ENCODE measurements at regions not wholly inside any gene's neighbourhood (a gene's known extent, or its start where the extent isn't known, plus 50 kb on each side); places are given as distances from the start of the nearest gene placed in this dataset.

- no peak overlapping the region for H3K4me2 ChIP-seq (ENCODE audit: insufficient read depth, low read length)
- ChIA-PET POLR2A (no interaction called here), CTCF (no interaction called here)
- H2AFZ ChIP-seq (ENCODE audit: low read depth, low read length): no peak overlapping the region
- H4K20me1 ChIP-seq (replicated peaks; ENCODE audit: control insufficient read depth, extremely low read depth, insufficient read depth, low read length): no peaks in the 10 kb centered on the region
- intact Hi-C loops (cut with micrococcal nuclease): no loop called here
- dilution Hi-C loops (cut with MboI; ENCODE audit: extremely low pct_ligation_motif_present, low sequenced_read_pairs): no loop called here
- H3K79me2 ChIP-seq (ENCODE audit: control insufficient read depth, insufficient read depth, low read length): no peaks in the 10 kb centered on the region
- no peak for DNase-seq (ENCODE audit: low read depth, low spot score)
- TF ChIP-seq MAX (IDR thresholded peaks at IDR 0.05; ENCODE audit: insufficient read depth, insufficient read length): no peak
- TF ChIP-seq CTCF (IDR thresholded peaks at IDR 0.05; ENCODE audit: extremely low read depth in 1 of 2, insufficient read depth in 1 of 2, low read depth in 1 of 2, low read length in 2 of 2): no peak
- no peak for TF ChIP-seq JUN (IDR thresholded peaks at IDR 0.05; ENCODE audit: borderline replicate concordance, insufficient read depth, insufficient read length, low read depth)
- TF ChIP-seq MYC (IDR thresholded peaks at IDR 0.05; ENCODE audit: low read depth, low read length): no peak
- TF ChIP-seq EZH2 (IDR thresholded peaks at IDR 0.05; ENCODE audit: borderline replicate concordance, low read depth, low read length, severe bottlenecking): no peak
- no peaks in the 10 kb centered on the region for H3K4me1 ChIP-seq (ENCODE audit: control insufficient read depth, extremely low read depth, insufficient read depth, low read length)
- H3K9me3 ChIP-seq (replicated peaks; ENCODE audit: control insufficient read depth, insufficient read depth, low read length): no peaks in the 10 kb centered on the region
- peaks cover 6% of the 10 kb centered on the region in 2 experiments for H3K27me3 ChIP-seq (ENCODE audit: control insufficient read depth in 2 of 2, insufficient read depth in 2 of 2, low read length in 2 of 2)
- no peaks in the 10 kb centered on the region for H3K9me1 ChIP-seq (replicated peaks; ENCODE audit: control insufficient read depth, extremely low read depth, insufficient read depth, low read length)
- no peak for FAIRE-seq
- no TSS peak for BruUV-seq (replicated peaks)
- no peak overlapping the region for H3K9ac ChIP-seq (replicated peaks; ENCODE audit: extremely low read depth, insufficient read depth, low read length)
- no peak overlapping the region for H3K4me3 ChIP-seq (replicated peaks in 1 of 3; ENCODE audit: insufficient read depth in 1 of 3, low read depth in 1 of 3, low read length in 3 of 3)
- no peak overlapping the region for H3K27ac ChIP-seq (ENCODE audit: insufficient read depth, low read depth, low read length)
- no peaks in the 10 kb centered on the region for H3K36me3 ChIP-seq (ENCODE audit: control insufficient read depth in 2 of 2, extremely low read depth in 1 of 2, insufficient read depth in 2 of 2, low read length in 2 of 2)
Measured at GRCh38 chr6:150517175-150517574, 82.5 kb upstream of the PLEKHG1 start.

- Histone ChIP-seq H3K79me2 (ENCODE audit: control insufficient read depth, insufficient read depth, low read length) (no peaks in the 10 kb centered on the region), H3K4me1 (ENCODE audit: control insufficient read depth, extremely low read depth, insufficient read depth, low read length) (no peaks in the 10 kb centered on the region), H3K27ac (ENCODE audit: insufficient read depth, low read depth, low read length) (no peak overlapping the region), H3K9me1 (replicated peaks; ENCODE audit: control insufficient read depth, extremely low read depth, insufficient read depth, low read length) (no peaks in the 10 kb centered on the region), H4K20me1 (replicated peaks; ENCODE audit: control insufficient read depth, extremely low read depth, insufficient read depth, low read length) (no peaks in the 10 kb centered on the region), H3K36me3 (ENCODE audit: control insufficient read depth in 2 of 2, extremely low read depth in 1 of 2, insufficient read depth in 2 of 2, low read length in 2 of 2) (no peaks in the 10 kb centered on the region), H3K27me3 (ENCODE audit: control insufficient read depth in 2 of 2, insufficient read depth in 2 of 2, low read length in 2 of 2) (peaks cover 1 to 8% of the 10 kb centered on the region in 2 experiments), H2AFZ (ENCODE audit: low read depth, low read length) (no peak overlapping the region), H3K4me3 (replicated peaks in 1 of 3; ENCODE audit: insufficient read depth in 1 of 3, low read depth in 1 of 3, low read length in 3 of 3) (no peak overlapping the region), H3K9ac (replicated peaks; ENCODE audit: extremely low read depth, insufficient read depth, low read length) (no peak overlapping the region), H3K4me2 (ENCODE audit: insufficient read depth, low read length) (no peak overlapping the region), H3K9me3 (replicated peaks; ENCODE audit: control insufficient read depth, insufficient read depth, low read length) (no peaks in the 10 kb centered on the region)
- DNase-seq (ENCODE audit: low read depth, low spot score) (no peak), FAIRE-seq (no peak)
- intact Hi-C loops (cut with micrococcal nuclease): no loop called here
- TF ChIP-seq MAX (IDR thresholded peaks at IDR 0.05; ENCODE audit: insufficient read depth, insufficient read length): no peak
- TF ChIP-seq MYC (IDR thresholded peaks at IDR 0.05; ENCODE audit: low read depth, low read length): no peak
- TF ChIP-seq POLR2A (IDR thresholded peaks at IDR 0.05; ENCODE audit: low read depth, low read length): no peak
- TF ChIP-seq FOS (IDR thresholded peaks at IDR 0.05; ENCODE audit: borderline replicate concordance, insufficient read depth, low read length): no peak
- TF ChIP-seq JUN (IDR thresholded peaks at IDR 0.05; ENCODE audit: borderline replicate concordance, insufficient read depth, insufficient read length, low read depth): no peak
- no peak for TF ChIP-seq CTCF (IDR thresholded peaks at IDR 0.05; ENCODE audit: extremely low read depth in 1 of 2, insufficient read depth in 1 of 2, low read depth in 1 of 2, low read length in 2 of 2)
- ChIA-PET CTCF (no interaction called here), POLR2A (interaction anchor here (0.6 kb wide), 1 partner anchor 51 kb away, joined by 3 read pairs; no protein-coding TSS in a partner anchor)
- dilution Hi-C loops (cut with MboI; ENCODE audit: extremely low pct_ligation_motif_present, low sequenced_read_pairs): no loop called here
- no TSS peak for BruUV-seq (replicated peaks)
Measured at GRCh38 chr6:150521482-150521881, 78.2 kb upstream of the PLEKHG1 start.

All from endothelial cell of umbilical vein (primary cell).